HG03520 (cell line): ENCODE measurements at regions not wholly inside any gene's neighbourhood (a gene's known extent, or its start where the extent isn't known, plus 50 kb on each side); places are given as distances from the start of the nearest gene placed in this dataset.
"Not testable (repeated sequence)": the region's sequence is repeated elsewhere in the genome, so short reads cannot be mapped to it uniquely, and the experiment has no call there.

ENCODE experiments used
- ATAC-seq: cut with Tn5 transposase; IDR thresholded peaks from one replicate; pipeline ENCODE4 v1.9.1; 2021; ENCODE audit warnings: mild to moderate bottlenecking, moderate library complexity; ENCODE audit not compliant: unreplicated experiment

DNA sequence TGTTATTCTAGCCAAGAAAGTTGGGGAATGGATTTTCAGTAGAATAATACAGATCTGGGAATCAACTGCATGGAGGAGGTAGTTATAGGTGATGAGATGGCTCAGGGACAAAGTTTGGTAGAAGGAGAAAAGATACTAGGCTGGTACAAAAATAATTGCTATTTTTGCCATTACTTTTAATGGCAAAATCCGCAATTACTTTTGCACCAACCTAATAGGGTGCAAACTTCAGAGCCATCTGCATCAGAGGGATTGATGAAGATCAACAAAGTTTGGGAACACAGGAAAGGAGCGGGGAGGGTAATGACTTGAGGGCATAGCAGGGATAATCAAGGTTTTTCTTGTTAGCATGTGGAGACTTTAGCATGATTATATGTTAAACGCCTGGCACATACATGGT lies 178.7 kb upstream of the ROPN1B start:
- ATAC-seq, result not testable (repeated sequence)

DNA sequence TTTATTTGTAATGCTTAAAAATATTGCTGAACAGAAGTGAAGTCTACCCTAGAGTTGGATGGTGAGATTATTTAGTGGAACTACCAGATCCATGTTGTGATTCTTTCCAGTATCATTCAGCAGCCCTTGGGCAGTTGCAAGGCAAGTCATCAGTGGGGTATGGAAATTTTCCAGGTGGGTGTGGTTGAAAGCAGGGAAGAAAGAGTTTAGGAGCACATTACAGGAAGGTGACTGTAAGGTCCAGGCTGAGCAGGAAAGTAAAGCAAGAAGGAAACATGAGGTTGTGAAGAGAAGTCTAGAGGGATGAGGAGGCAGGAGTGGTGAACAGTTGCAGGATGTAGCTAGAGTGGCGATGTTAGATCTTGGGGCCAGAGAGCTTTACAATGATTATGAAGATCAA lies 178.0 kb upstream of the ROPN1B start:
- not testable (repeated sequence) for ATAC-seq

DNA sequence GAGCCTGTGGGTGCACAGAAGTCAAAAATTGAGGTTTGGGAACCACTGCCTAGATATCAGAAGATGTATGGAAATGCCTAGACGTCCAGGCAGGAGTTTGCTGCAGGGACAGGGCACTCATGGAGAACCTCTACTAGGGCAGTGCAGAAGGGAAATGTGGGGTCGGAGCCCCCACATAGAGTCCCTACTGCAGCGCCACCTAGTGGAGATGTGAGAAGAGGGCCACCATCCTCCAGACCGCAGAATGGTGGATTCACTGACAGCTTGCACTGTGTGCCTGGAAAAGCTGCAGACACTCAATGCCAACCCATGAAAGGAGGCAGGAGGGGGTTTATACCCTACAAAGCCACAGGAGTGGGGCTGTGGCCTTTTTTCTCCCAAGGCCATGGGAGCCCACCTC lies 159.0 kb upstream of the ROPN1B start:
- ATAC-seq, result not testable (repeated sequence)

DNA sequence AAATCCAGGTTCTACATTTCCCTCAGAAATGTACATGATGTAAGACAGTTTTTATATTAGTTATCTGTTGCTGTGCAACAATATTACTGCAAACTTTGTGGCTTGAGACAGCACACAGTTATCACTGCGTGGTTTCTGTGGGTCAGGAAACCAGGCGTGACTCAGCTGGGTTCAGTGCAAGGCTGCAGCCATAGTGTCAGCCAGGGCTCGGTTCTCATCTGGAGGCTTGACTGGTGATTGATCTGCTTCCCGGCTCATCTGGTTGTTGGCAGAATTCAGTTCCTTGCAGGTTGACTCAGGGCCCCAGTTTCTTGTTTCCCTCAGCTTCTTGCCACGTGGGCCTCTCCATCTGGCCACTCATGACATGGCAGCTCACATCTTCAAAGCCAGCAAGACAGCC lies 146.8 kb upstream of the ROPN1B start:
- ATAC-seq, result not testable (repeated sequence)

DNA sequence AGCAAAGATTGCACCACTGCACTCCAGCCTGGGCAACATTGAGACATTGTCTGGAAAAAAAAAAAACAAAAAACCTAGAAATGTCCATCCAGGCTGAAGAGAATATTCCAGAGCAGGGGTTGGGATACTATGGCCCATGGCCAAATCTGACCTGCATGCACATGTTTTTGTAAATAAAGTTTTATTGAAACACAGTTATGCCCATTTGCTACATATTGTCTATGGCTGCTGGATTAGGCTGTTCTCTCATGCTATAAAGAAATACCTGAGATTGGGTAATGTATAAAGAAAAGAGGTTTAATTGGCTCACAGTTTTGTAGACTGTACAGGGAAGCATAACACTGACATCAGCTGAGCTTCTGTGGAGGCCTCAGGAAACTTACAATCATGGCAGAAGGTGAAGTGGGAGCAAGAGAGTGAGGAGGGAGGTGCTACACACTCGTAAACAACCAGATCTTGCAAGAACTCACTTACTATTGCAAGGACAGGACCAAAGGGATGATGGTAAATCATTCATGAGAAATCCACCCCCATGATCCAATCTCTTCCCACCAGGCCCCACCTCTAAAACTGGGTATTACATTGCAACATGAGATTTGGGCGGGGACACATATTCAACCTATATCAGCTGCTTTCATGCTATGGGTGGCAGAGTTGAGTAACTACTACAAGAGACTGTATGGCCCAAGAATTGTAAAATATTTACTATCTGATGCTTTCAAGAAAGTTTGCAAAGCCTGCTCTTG lies 137.8 kb upstream of the ROPN1B start:
- not testable (repeated sequence) for ATAC-seq

DNA sequence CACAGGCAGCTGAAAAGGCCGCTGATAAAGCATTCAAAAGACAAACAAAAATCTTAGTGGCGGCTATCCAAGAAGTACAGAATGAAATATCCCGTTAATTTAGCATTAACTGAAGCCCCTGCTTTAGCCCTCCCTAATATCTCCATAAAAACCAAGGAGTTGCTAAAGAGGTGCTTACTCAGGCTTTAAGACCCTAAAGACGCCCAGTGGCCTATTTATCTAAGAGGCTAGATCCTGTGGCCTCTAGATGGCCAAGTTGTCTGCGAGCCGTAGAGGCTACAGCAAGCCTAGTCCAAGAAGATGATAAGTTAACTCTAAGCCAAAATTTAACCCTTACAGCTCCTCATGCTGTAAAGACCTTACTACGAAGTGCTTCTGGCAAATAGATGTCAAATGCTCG lies 133.4 kb upstream of the ROPN1B start:
- not testable (repeated sequence) for ATAC-seq

DNA sequence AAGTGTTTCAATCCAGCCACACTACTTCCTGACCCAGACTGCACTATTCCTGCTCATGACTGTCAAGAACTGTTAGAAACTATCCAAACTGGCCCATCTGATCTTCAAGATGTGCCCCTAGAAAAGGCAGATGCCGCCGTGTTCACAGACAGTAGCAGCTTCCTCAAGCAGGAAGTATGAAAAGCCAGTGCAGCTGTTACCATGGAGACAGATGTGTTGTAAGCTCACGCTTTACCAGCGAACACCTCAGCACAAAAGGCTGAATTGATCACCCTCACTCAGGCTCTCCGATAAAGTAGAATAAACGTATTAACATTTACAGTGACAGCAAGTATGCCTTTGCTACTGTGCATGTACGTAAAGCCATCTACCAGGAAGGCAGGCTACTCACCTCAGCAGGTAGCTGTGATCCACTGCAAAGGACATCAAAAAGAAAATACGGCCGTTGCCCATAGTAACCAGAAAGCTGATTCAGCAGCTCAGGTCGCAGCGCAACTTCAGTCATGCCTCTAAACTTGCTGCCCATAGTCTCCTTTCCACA lies 132.9 kb upstream of the ROPN1B start:
- not testable (repeated sequence) for ATAC-seq

DNA sequence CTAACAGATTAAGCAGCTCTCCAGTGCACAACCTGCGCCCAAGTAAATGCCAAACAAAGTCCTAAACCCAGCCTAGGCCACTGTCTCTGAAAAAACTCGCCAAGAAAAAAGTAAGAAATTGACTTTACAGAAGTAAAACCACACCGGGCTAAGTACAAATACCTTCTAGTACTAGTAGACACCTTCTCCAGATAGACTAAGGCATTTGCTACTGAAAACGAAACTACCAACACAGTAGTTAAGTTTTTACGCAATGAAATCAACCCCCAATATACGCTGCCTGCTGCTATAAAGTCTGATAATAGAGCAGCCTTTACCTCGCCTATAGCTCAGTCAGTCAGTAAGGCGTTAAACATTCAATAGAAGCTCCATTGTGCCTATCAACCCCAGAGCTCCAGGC lies 132.2 kb upstream of the ROPN1B start:
- ATAC-seq, result not testable (repeated sequence)

DNA sequence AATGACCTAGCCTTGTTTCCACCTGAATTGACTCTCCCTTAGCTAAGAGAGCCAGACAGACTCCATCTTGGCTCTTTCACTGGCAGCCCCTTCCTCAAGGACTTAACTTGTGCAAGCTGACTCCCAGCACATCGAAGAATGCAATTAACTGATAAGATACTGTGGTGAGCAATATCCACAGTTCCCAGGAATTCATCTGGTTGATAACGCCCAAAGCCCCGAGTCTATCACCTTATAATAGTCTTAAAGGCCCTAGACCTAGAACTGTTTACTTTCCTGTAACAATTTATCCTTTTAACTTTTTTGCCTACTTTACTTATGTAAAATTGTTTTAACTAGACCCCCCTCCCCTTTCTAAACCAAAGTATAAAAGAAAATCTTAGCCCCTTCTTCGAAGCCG lies 130.1 kb upstream of the ROPN1B start:
- ATAC-seq, result not testable (repeated sequence)

DNA sequence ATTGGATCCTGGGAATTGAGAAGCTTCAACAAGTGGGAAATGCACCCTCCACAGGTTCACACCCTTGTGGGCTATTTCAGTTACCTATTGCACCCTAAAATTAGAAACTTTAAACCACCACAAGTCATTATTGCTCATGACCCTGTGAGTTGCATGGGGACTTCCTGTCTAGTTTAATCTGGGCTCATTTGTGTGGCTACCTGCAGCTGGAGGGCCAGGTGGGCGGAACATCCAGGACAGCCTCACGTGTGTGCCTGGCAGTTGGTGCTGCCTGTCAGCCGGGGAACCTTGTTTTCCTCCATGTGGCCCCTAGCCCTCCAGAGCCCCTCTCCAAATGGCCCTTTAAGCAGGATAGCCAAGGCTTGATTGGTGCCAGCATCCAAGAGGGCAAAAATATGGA lies 128.5 kb upstream of the ROPN1B start:
- not testable (repeated sequence) for ATAC-seq

DNA sequence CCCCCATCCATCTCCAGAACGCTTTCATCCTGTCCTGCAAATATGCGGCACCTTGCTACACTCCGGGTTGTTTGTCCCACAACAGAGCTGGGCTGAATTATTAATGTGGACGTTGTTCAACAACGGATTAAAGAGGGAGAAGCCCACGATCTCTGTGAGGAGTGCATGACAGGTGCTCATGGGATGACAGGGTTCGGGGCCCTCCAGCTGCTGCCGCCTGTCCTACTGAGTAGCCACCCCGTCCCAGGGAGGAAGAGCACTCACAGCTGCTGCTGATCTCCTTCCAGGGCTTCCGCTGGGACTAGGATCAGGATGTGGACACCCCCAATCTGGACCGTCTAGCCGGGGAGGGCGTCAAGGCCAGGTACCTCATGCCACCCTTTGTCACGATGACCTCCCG lies 121.0 kb upstream of the ROPN1B start:
- not testable (repeated sequence) for ATAC-seq

DNA sequence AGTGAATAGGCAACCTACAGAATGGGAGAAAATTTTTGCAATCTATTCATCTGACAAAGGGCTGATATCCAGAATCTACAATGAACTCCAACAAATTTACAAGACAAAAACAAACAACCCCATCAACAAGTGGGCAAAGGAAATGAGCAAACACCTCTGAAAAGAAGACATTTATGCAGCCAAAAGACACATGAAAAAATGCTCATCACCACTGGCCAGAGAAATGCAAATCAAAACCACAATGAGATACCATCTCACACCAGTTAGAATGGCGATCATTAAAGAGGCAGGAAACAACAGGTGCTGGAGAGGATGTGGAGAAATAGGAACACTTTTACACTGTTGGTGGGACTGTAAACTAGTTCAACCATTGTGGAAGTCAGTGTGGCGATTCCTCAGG lies 114.0 kb upstream of the ROPN1B start:
- ATAC-seq, result not testable (repeated sequence)

DNA sequence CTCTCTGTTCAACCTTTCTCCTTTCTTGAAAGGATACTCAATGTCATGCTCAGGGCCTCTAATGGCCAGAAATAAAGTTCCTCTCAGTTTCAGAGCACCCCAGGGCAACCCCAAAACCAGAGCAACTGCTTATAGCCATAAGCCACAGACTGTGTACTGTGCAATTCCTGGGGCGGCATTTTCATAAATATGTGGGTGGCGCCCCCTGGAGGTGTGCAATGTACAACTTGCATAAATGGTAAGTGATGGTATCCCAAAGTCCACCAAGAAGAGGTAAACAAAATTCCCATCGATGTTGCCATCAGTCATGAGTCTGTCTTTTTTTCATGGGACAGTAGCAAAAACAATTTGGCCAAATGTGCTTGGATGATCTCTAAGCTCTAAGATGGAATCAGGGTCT lies 108.4 kb upstream of the ROPN1B start:
- not testable (repeated sequence) for ATAC-seq

DNA sequence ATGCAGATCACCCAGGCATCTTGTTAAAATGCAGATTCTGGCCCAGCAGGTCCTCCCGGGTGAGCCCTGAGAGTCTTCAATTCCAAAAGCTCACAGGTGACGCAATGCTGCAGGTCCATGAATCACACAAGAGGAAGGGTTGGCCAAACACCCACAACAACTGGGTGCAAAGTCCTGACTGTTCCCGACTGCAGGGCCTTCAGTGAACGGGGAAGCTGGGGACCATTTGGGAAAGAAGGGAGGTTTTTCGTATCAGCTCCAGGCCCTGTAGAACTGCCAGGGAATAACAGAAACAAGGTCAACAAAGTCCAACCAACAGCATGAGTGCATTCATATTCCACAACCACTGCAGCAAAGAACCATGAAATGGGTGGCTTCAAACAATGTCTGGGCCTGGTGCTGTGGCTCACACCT lies 106.1 kb upstream of the ROPN1B start:
- ATAC-seq, result not testable (repeated sequence)

DNA sequence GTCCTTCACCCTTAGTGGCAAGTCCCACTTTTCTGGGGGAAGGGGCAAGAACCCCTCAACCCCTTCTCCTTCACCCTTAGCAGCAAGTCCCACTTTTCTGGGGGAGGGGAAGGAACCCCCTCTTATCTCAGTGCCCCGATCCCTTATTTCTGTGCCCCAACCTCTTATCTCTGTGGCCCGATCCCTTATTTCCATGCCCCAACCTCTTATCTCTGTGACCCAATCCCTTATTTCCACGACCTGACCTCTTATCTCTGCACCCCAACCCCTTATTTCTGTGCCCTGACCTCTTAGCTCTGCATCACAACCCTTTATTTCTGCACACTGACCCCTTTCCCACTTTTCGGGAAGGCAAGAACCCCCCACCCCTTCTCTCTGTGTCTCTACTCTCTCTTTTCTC lies 104.4 kb upstream of the ROPN1B start:
- ATAC-seq, result not testable (repeated sequence)

DNA sequence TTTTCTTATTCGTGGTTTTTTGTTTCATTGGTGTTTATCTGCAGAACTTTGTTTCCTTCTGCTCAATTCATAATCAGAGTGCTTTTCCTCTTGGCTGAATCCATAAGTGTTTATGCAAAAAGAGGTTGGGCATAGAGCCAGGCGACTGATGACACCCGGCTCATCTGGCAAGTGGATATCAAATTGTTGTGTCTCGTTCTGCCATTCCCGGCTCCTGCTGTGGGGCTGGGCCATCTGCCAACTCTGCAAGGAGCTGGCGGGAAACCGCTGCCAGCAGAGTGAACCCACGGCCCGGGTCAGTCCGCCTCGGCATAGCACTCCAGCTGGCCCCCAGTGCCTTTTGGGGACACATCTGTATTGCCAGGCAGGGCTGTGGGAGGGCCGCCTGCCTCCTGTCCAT lies 83.0 kb upstream of the ROPN1B start:
- ATAC-seq, result not testable (repeated sequence)

DNA sequence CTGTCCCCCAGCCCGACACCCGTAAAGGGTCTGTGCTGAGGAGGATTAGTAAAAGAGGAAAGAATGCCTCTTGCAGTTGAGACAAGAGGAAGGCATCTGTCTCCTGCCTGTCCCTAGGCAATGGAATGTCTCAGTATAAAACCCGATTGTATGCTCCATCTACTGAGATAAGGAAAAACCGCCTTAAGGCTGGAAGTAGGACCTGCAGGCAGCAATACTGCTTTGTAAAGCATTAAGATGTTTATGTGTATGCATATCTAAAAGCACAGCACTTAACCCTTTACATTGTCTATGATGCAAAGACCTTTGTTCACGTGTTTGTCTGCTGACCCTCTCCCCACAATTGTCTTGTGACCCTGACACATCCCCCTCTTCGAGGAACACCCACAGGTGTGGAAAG lies 69.8 kb upstream of the ROPN1B start:
- not testable (repeated sequence) for ATAC-seq

DNA sequence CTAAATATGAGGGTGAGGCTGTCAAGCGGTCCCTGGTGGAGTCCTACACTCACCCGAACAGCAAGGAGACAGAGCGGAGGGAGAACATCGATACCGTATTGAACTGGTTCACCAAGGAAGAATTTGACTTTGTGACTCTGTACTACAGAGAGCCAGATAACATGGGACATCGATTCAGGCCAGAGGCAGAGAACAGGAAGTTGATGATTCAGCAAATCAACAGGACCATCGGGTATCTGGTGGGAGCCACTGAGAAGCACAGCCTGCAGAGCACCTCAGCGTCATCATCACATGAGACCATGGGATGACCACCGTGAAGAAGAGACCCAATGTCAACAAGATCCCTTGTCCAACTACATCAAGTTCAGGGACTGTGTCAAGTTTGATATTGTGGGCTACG lies 67.5 kb upstream of the ROPN1B start:
- ATAC-seq, result not testable (repeated sequence)

DNA sequence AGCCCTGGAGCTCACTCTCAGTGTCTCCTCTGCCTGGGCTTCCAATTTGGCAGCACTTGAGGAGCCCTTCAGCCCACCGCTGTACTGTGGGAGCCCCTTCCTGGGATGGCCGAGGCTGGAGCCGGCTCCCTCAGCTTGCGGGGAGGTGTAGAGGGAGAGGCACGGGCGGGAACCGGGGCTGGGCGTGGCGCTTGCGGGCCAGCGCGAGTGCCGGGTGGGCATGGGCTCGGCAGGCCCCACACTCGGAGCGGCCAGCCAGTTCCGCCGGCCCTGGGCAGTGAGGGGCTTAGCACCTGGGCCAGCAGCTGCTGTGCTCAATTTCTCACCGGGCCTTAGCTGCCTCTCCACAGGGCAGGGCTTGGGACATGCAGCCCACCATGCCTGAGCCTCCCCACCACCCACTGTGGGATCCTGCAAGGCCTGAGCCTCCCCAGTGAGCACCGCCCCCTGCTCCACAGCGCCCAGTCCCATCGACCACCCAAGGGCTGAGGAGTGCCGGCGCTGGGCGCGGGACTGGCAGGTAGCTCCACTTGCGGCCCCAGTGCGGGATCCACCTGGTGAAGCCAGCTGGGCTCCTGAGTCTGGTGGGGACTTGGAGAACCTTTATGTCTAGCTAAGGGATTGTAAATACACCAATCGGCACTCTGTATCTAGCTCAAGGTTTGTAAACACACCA lies 65.1 kb upstream of the ROPN1B start:
- not testable (repeated sequence) for ATAC-seq

DNA sequence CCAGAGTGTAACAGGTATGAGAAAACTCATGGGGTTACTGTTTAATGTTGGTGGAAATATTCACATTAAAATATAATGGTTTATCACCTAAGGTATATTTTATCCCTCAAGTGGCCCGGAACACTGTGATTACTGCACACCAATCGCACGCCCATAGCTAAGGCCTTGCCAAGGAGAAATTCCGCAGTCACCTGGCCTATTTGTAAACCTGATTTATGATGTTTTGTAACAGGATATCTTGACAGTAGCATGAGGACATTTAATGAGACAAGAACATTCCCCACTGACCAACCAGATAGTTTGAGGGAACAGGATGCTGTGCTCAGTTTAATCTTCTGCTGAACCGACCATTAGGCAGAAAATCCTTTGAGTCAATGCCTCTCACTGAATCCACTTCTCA lies 61.7 kb upstream of the ROPN1B start:
- ATAC-seq, result not testable (repeated sequence)

DNA sequence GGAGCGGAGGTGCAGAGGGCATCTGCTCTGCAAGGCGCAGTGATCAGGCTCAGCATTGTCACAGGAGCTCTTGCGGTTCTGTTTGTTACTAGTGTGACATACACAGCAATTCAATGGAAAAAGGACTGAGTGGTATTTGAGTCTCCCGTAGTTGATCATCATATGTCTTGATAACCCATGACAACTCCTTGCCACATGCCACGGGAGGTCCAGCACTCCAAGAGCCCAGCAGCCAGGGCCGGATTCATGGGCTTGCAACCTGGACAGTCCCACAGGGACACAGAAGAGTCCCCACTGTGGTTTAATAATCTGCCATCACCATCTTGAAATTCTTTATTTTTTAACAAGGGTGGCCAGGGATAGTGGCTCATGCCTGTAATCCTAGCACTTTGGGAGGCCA lies 58.1 kb upstream of the ROPN1B start:
- not testable (repeated sequence) for ATAC-seq
